HEK293T (cell line): ENCODE measurements at regions not wholly inside any gene's neighbourhood (a gene's known extent, or its start where the extent isn't known, plus 50 kb on each side); places are given as distances from the start of the nearest gene placed in this dataset.

ENCODE experiments used
- CTCF ChIA-PET: fragments of 350-600 bp; formaldehyde crosslinking; extraction: SDS; loops from one replicate; lab custom pipeline; 2021; ENCODE audit warnings: antibody characterized with exemption, inconsistent platforms; lab: Yijun Ruan, JAX
- POLR2A ChIA-PET: fragments of 350-600 bp; formaldehyde crosslinking; extraction: SDS; loops from one replicate; lab custom pipeline; 2020; ENCODE audit warnings: antibody characterized with exemption, inconsistent platforms; lab: Yijun Ruan, JAX
- DNase-seq: peaks from one replicate; pipeline ENCODE4 v3.0.0; 2012; ENCODE audit warnings: mixed read lengths; ENCODE audit errors: extremely low spot score
- ARNT ChIP-seq: fragments of 450-650 bp; IDR thresholded peaks from 2 replicates; pipeline ENCODE4 v1.6.1; 2017; ENCODE audit warnings: mild to moderate bottlenecking
- BHLHE40 ChIP-seq: fragments of 450-650 bp; IDR thresholded peaks from 2 replicates; pipeline ENCODE4 v1.6.1; 2016; ENCODE audit warnings: mild to moderate bottlenecking, moderate library complexity, borderline replicate concordance
- CTBP1 ChIP-seq: fragments of 450-650 bp; IDR thresholded peaks from 2 replicates; pipeline ENCODE4 v1.6.1; 2016; ENCODE audit warnings: borderline replicate concordance
- ELF4 ChIP-seq: fragments of 450-650 bp; IDR thresholded peaks from 2 replicates; pipeline ENCODE4 v1.6.1; 2017; ENCODE audit warnings: antibody characterized with exemption
- FOXA1 ChIP-seq: fragments of 450-650 bp; IDR thresholded peaks from 2 replicates; pipeline ENCODE4 v1.6.1; 2016; ENCODE audit warnings: mild to moderate bottlenecking
- FOXK2 ChIP-seq: fragments of 450-650 bp; IDR thresholded peaks from 2 replicates; pipeline ENCODE4 v1.6.1; 2016; ENCODE audit warnings: mild to moderate bottlenecking
- FOXM1 ChIP-seq: fragments of 450-650 bp; IDR thresholded peaks from 2 replicates; pipeline ENCODE4 v1.6.1; 2017; ENCODE audit warnings: mild to moderate bottlenecking, borderline replicate concordance
- HDGF ChIP-seq: fragments of 450-650 bp; IDR thresholded peaks from 2 replicates; pipeline ENCODE4 v1.6.1; 2017; ENCODE audit warnings: antibody characterized with exemption, borderline replicate concordance
- L3MBTL2 ChIP-seq: fragments of 450-650 bp; conservative IDR thresholded peaks from 2 replicates; pipeline ENCODE4 v1.6.1; 2016; ENCODE audit warnings: mild to moderate bottlenecking
- LEF1 ChIP-seq: fragments of 450-650 bp; IDR thresholded peaks from 2 replicates; pipeline ENCODE4 v1.6.1; 2017; ENCODE audit warnings: mild to moderate bottlenecking, borderline replicate concordance
- NFRKB ChIP-seq: fragments of 450-650 bp; IDR thresholded peaks from 2 replicates; pipeline ENCODE4 v1.6.1; 2016; ENCODE audit warnings: mild to moderate bottlenecking, moderate library complexity
- SP1 ChIP-seq: fragments of 450-650 bp; IDR thresholded peaks from 2 replicates; pipeline ENCODE4 v1.6.1; 2017
- SUZ12 ChIP-seq: fragments of 450-650 bp; IDR thresholded peaks from 2 replicates; pipeline ENCODE4 v1.6.1; 2016; ENCODE audit warnings: mild to moderate bottlenecking
- TARDBP ChIP-seq: fragments of 450-650 bp; IDR thresholded peaks from 2 replicates; pipeline ENCODE4 v1.6.1; 2016
- ZNF384 ChIP-seq: fragments of 450-650 bp; IDR thresholded peaks from 2 replicates; pipeline ENCODE4 v1.6.1; 2016
- TF ChIP-seq, protein P1 (sequence below): fragments of 450-650 bp; IDR thresholded peaks from 2 replicates; pipeline ENCODE4 v1.6.1; 2016

GRCh38 chr10:36341471-36341870 is 699.4 kb upstream of the FZD8 start:
- TF ChIP-seq FOXM1 (no peak), ARNT (no peak), SP1 (no peak), SUZ12 (no peak), L3MBTL2 (no peak), FOXK2 (no peak), NFRKB (no peak), ELF4 (no peak), CTBP1 (no peak), BHLHE40 (no peak), LEF1 (no peak), FOXA1 (no peak), HDGF (no peak), TARDBP (no peak), ZNF384 (no peak)
- TF ChIP-seq, protein P1, sequence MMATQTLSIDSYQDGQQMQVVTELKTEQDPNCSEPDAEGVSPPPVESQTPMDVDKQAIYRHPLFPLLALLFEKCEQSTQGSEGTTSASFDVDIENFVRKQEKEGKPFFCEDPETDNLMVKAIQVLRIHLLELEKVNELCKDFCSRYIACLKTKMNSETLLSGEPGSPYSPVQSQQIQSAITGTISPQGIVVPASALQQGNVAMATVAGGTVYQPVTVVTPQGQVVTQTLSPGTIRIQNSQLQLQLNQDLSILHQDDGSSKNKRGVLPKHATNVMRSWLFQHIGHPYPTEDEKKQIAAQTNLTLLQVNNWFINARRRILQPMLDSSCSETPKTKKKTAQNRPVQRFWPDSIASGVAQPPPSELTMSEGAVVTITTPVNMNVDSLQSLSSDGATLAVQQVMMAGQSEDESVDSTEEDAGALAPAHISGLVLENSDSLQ: no peak
- CTCF ChIA-PET: no interaction called here
- no peak for DNase-seq

DNA sequence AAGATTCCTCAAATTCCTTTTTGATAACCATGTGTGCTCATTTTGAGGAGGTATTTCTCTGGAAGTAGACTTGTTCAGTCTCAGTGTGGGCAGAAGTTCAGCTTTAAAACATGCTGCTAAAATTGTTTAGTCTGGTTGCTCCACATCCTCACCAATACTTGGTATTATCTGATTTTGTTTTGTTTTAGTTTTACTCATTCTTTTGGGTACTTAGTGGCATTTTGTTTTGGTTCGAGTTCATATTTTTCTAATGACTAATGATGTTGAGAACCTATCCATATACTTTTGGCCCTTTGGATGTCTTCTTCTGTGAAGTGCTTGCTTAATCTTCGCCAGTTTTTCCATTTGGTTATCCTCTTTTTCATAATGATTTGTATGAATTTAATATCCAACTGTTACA is 694.2 kb upstream of the FZD8 start:
- TF ChIP-seq FOXM1 (no peak), SUZ12 (no peak), NFRKB (no peak), TARDBP (no peak), ARNT (no peak), L3MBTL2 (no peak), LEF1 (no peak), SP1 (no peak), ZNF384 (no peak), FOXK2 (no peak), HDGF (no peak), ELF4 (no peak), CTBP1 (no peak)
- TF ChIP-seq, protein P1: no peak
- ChIA-PET CTCF (no interaction called here), POLR2A (no interaction called here)
- no peak for DNase-seq

More at GRCh38 chr10:36341471-36341870, 699.4 kb upstream of the FZD8 start:
- POLR2A ChIA-PET: no interaction called here

DNA sequence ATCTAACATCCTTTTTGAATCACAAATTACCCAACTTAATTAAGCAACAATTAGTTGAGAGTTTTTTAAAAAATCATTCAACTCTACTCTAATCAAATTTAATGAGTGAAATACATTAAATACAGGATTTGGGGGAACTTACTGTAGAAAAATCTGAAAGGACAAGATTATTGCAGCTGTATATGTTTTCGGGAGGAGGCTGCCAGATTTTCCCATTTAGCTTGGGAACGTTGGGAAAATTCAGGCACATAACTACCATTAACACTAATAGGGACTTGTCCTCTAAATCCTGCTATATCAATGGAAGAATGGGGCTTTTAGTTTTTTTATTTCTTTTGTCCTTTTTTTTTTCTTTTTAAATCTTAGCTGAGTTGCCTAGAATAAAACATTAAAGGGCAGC is 691.4 kb upstream of the FZD8 start:
- ChIA-PET CTCF (interaction anchor here (0.6 kb wide), 1 partner anchor 19 kb away, joined by 5 read pairs; no protein-coding TSS in a partner anchor), POLR2A (no interaction called here)
- TF ChIP-seq FOXA1 (no peak), ZNF384 (no peak), SP1 (no peak), NFRKB (no peak), BHLHE40 (no peak), FOXK2 (no peak), TARDBP (no peak), ELF4 (no peak), CTBP1 (no peak), SUZ12 (no peak)
- DNase-seq: no peak

DNA sequence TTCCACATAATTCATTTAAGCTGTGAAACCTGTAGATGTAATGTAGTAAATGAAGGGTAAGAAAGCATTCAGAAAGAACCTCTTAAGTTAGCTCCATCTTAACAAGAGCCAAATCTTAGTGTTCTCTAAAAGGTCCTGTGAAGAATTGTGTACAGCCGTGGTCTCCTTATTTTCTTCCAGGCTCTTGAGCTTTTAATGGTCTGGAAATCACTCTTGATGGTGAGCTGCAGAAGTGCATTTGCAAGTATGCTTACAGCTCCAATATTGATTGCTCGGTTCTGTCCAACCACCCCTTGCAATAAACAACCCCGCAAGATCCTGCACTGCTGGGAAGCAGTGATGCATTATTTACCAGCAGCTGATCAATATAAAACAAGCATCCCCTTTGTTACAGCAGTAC is 690.8 kb upstream of the FZD8 start:
- CTCF ChIA-PET: interaction anchor here (0.6 kb wide), 1 partner anchor 19 kb away, joined by 5 read pairs; no protein-coding TSS in a partner anchor
- POLR2A ChIA-PET: no interaction called here
- TF ChIP-seq L3MBTL2: no peak
- TF ChIP-seq CTBP1: no peak
- TF ChIP-seq ELF4: no peak
- no peak for TF ChIP-seq HDGF
- TF ChIP-seq FOXK2: no peak
- TF ChIP-seq TARDBP: no peak
- TF ChIP-seq FOXA1: no peak
- TF ChIP-seq ZNF384: no peak
- TF ChIP-seq SP1: no peak
- no peak for TF ChIP-seq BHLHE40
- no peak for TF ChIP-seq SUZ12
- no peak for TF ChIP-seq ARNT
- TF ChIP-seq, protein P1: no peak
- TF ChIP-seq FOXM1: no peak
- no peak for TF ChIP-seq NFRKB
- TF ChIP-seq LEF1: no peak
- no peak for DNase-seq

DNA sequence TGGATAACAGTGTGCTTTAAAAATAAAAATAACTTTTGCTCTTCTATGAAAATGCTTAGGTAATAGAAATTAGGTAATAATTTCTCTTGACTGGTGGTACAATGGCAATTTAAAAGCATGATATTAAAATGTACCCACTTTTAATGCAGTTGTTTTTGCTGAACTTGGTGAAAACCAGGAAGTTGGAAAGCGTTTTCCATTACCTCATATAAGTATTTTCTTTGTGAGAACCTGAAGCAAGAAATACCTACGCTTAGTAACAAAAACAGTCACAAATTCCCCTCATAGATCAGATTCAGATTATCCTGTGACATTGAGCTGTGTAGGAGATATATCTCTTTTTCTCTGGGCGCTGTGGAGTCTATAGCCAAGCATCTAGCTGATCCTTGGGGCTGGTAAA is 689.0 kb upstream of the FZD8 start:
- no peak for DNase-seq
- TF ChIP-seq FOXM1 (no peak), CTBP1 (no peak), FOXK2 (no peak), SP1 (no peak), HDGF (no peak), ZNF384 (no peak), FOXA1 (no peak), ELF4 (no peak), ARNT (no peak), TARDBP (no peak)
- TF ChIP-seq, protein P1: no peak
- POLR2A ChIA-PET: no interaction called here
- CTCF ChIA-PET: no interaction called here

- ChIA-PET CTCF (interaction anchor here (0.5 kb wide), 1 partner anchor 14 kb away, joined by 3 read pairs; no protein-coding TSS in a partner anchor), POLR2A (no interaction called here)
- no peak for DNase-seq
- TF ChIP-seq FOXM1: no peak
Observed at GRCh38 chr10:36325815-36326214, 683.7 kb upstream of the FZD8 start.
